Parathyroid adenoma (tissue), 2 donors: ENCODE measurements at regions not wholly inside any gene's neighbourhood (a gene's known extent, or its start where the extent isn't known, plus 50 kb on each side); places are given as distances from the start of the nearest gene placed in this dataset.
A peak's percentile ranks its signal among the peaks of the same experiment; 100 is the strongest.

Source experiments
- H2AFZ ChIP-seq: fragments of 300-600 bp; sonication (generic); one replicate; pipeline ENCODE4 v1.7.0; 2017; ENCODE audit warnings: antibody characterized with exemption, mild to moderate bottlenecking
- H3K27ac ChIP-seq: fragments of 300-600 bp; sonication (generic); one replicate; pipeline ENCODE4 v1.7.0; 2017
- H3K27me3 ChIP-seq: fragments of 300-600 bp; sonication (generic); one replicate; pipeline ENCODE4 v1.7.0; 2017; ENCODE audit warnings: low read length; ENCODE audit not compliant: control insufficient read depth, insufficient read depth
- H3K36me3 ChIP-seq: fragments of 300-600 bp; sonication (generic); one replicate; pipeline ENCODE4 v1.7.0; 2017; ENCODE audit warnings: low read length; ENCODE audit not compliant: control insufficient read depth, insufficient read depth
- H3K4me1 ChIP-seq: fragments of 300-600 bp; sonication (generic); one replicate; pipeline ENCODE4 v1.7.0; 2017; ENCODE audit warnings: control low read depth
- H3K4me2 ChIP-seq: fragments of 300-600 bp; sonication (generic); one replicate; pipeline ENCODE4 v1.7.0; 2017; ENCODE audit warnings: low read length
- H3K4me3 ChIP-seq: fragments of 300-600 bp; sonication (generic); one replicate; pipeline ENCODE4 v1.7.0; 2017; ENCODE audit warnings: low read depth, low read length
- H3K79me2 ChIP-seq: fragments of 300-600 bp; sonication (generic); one replicate; pipeline ENCODE4 v1.7.0; 2017; ENCODE audit warnings: control low read depth
- H3K9ac ChIP-seq: fragments of 300-600 bp; sonication (generic); one replicate; pipeline ENCODE4 v1.7.0; 2017; ENCODE audit warnings: mild to moderate bottlenecking
- H3K9me3 ChIP-seq: fragments of 300-600 bp; sonication (generic); one replicate; pipeline ENCODE4 v1.7.0; 2017; ENCODE audit warnings: low read length; ENCODE audit not compliant: control insufficient read depth
- CTCF ChIP-seq: fragments of 300-600 bp; sonication (generic); IDR thresholded peaks from one replicate; pipeline ENCODE4 v1.7.0; 2017; ENCODE audit warnings: antibody characterized with exemption, mild to moderate bottlenecking
- donor health status: primary hyperparathyroidism.

- Histone ChIP-seq H3K27me3 (no peaks in the 10 kb centered on the region), H3K9me3 (no peaks in the 10 kb centered on the region), H3K27ac (no peak overlapping the region), H2AFZ (no peak overlapping the region), H3K9ac (no peak overlapping the region), H3K36me3 (no peaks in the 10 kb centered on the region), H3K4me3 (no peak overlapping the region), H3K4me2 (no peak overlapping the region), H3K79me2 (no peaks in the 10 kb centered on the region), H3K4me1 (no peaks in the 10 kb centered on the region)
- no peak for TF ChIP-seq CTCF
Measured at GRCh38 chr6:9938801-9939200, 476.1 kb downstream of the TFAP2A start.

GRCh38 chr6:9937031-9937763 lies 477.7 kb downstream of the TFAP2A start:
- Histone ChIP-seq H3K4me3 (peak overlapping the region; percentile 35), H3K36me3 (no peaks in the 10 kb centered on the region), H3K9me3 (no peaks in the 10 kb centered on the region), H3K79me2 (no peaks in the 10 kb centered on the region), H3K9ac (no peak overlapping the region), H3K4me1 (no peaks in the 10 kb centered on the region), H2AFZ (no peak overlapping the region), H3K27ac (no peak overlapping the region), H3K27me3 (no peaks in the 10 kb centered on the region), H3K4me2 (peak overlapping the region; percentile 56)
- TF ChIP-seq CTCF, result no peak

- peak overlapping the region; percentile 3 for H2AFZ ChIP-seq
- no peaks in the 10 kb centered on the region for H3K36me3 ChIP-seq
- no peaks in the 10 kb centered on the region for H3K79me2 ChIP-seq
- H3K4me2 ChIP-seq, result peak overlapping the region; percentile 56
- no peak for TF ChIP-seq CTCF
- no peak overlapping the region for H3K9ac ChIP-seq
- H3K4me1 ChIP-seq, result no peaks in the 10 kb centered on the region
- H3K9me3 ChIP-seq, result no peaks in the 10 kb centered on the region
- no peak overlapping the region for H3K27ac ChIP-seq
- no peaks in the 10 kb centered on the region for H3K27me3 ChIP-seq
- H3K4me3 ChIP-seq, result peak overlapping the region; percentile 35
Measured at GRCh38 chr6:9936551-9936950, 478.3 kb downstream of the TFAP2A start.

GRCh38 chr6:9933677-9934076 lies 481.2 kb downstream of the TFAP2A start:
- H3K27me3 ChIP-seq, result no peaks in the 10 kb centered on the region
- no peak overlapping the region for H3K4me2 ChIP-seq
- no peak overlapping the region for H3K4me3 ChIP-seq
- H2AFZ ChIP-seq, result no peak overlapping the region
- no peaks in the 10 kb centered on the region for H3K36me3 ChIP-seq
- H3K79me2 ChIP-seq, result no peaks in the 10 kb centered on the region
- no peak overlapping the region for H3K9ac ChIP-seq
- no peaks in the 10 kb centered on the region for H3K9me3 ChIP-seq
- no peak for TF ChIP-seq CTCF
- no peaks in the 10 kb centered on the region for H3K4me1 ChIP-seq
- H3K27ac ChIP-seq, result no peak overlapping the region

- Histone ChIP-seq H3K27ac (no peak overlapping the region), H3K79me2 (no peaks in the 10 kb centered on the region), H3K9ac (no peak overlapping the region), H3K4me2 (no peak overlapping the region), H3K4me1 (no peaks in the 10 kb centered on the region), H3K27me3 (no peaks in the 10 kb centered on the region), H3K36me3 (no peaks in the 10 kb centered on the region), H2AFZ (no peak overlapping the region), H3K4me3 (no peak overlapping the region), H3K9me3 (no peaks in the 10 kb centered on the region)
- no peak for TF ChIP-seq CTCF
Measured at GRCh38 chr6:9927275-9927674, 487.6 kb downstream of the TFAP2A start.
